ENCODE measurements at regions not wholly inside any gene's neighbourhood (a gene's known extent, or its start where the extent isn't known, plus 50 kb on each side); places are given as distances from the start of the nearest gene placed in this dataset.

GRCh38 chr1:234871710-234872271, 256.8 kb downstream of the TOMM20 start:
- H3K27me3 ChIP-seq (ENCODE audit: insufficient read depth, low read length) = no peaks in the 10 kb centered on the region; the same call in 1 of the 2 replicates
- H2AFZ ChIP-seq (ENCODE audit: low read length) = no peak overlapping the region
- H3K4me1 ChIP-seq (ENCODE audit: insufficient read depth, low read length, severe bottlenecking) = peaks cover 14% of the 10 kb centered on the region

GRCh38 chr1:234871039-234871709, 257.5 kb downstream of the TOMM20 start:
- no peaks in the 10 kb centered on the region for H3K9me2 ChIP-seq (ENCODE audit: low read depth, low read length)
- no peaks in the 10 kb centered on the region for H3K36me3 ChIP-seq (ENCODE audit: insufficient read depth, low read length)
- no peak overlapping the region for H3K4me2 ChIP-seq (ENCODE audit: low read length)
- no peak overlapping the region for H2AFZ ChIP-seq (ENCODE audit: low read length)
- H4K20me1 ChIP-seq (ENCODE audit: insufficient read depth, low read length) = no peaks in the 10 kb centered on the region
- H3F3A ChIP-seq (ENCODE audit: insufficient read depth, low read length) = no peaks in the 10 kb centered on the region
- H3K27ac ChIP-seq (ENCODE audit: low read depth, low read length, poor library complexity, severe bottlenecking) = no peak overlapping the region
- no peaks in the 10 kb centered on the region for H3K79me2 ChIP-seq (ENCODE audit: insufficient read depth, low read length)
- TF ChIP-seq CTCF (IDR thresholded peaks at IDR 0.05; ENCODE audit: low read length) = no peak
- H3K4me3 ChIP-seq (ENCODE audit: low read depth, low read length, poor library complexity, severe bottlenecking) = no peak overlapping the region
- H3K9me3 ChIP-seq (ENCODE audit: low read length) = no peaks in the 10 kb centered on the region
- H3K27me3 ChIP-seq (ENCODE audit: insufficient read depth, low read length) = no peaks in the 10 kb centered on the region; the same call in 1 of the 2 replicates
- peaks cover 8% of the 10 kb centered on the region for H3K4me1 ChIP-seq (ENCODE audit: insufficient read depth, low read length, severe bottlenecking)
- no peak overlapping the region for H3K9ac ChIP-seq (ENCODE audit: low read length)

More at GRCh38 chr1:234871710-234872271, 256.8 kb downstream of the TOMM20 start:
- Histone ChIP-seq H3K36me3 (ENCODE audit: insufficient read depth, low read length) (no peaks in the 10 kb centered on the region), H3K9me3 (ENCODE audit: low read length) (no peaks in the 10 kb centered on the region), H3K9me2 (ENCODE audit: low read depth, low read length) (no peaks in the 10 kb centered on the region), H3K27ac (ENCODE audit: low read depth, low read length, poor library complexity, severe bottlenecking) (no peak overlapping the region), H3K79me2 (ENCODE audit: insufficient read depth, low read length) (no peaks in the 10 kb centered on the region), H3K4me3 (ENCODE audit: low read depth, low read length, poor library complexity, severe bottlenecking) (no peak overlapping the region), H3F3A (ENCODE audit: insufficient read depth, low read length) (no peaks in the 10 kb centered on the region), H4K20me1 (ENCODE audit: insufficient read depth, low read length) (no peaks in the 10 kb centered on the region), H3K9ac (ENCODE audit: low read length) (no peak overlapping the region), H3K4me2 (ENCODE audit: low read length) (no peak overlapping the region)
- TF ChIP-seq CTCF (IDR thresholded peaks at IDR 0.05; ENCODE audit: low read length) (no peak), EZH2 (IDR thresholded peaks at IDR 0.05; ENCODE audit: borderline replicate concordance, low read length) (no peak)

- no peaks in the 10 kb centered on the region for H3K36me3 ChIP-seq (ENCODE audit: insufficient read depth, low read length)
- no peak overlapping the region for H3K4me3 ChIP-seq (ENCODE audit: low read depth, low read length, poor library complexity, severe bottlenecking)
- H4K20me1 ChIP-seq (ENCODE audit: insufficient read depth, low read length) = no peaks in the 10 kb centered on the region
- H3K9me3 ChIP-seq (ENCODE audit: low read length) = no peaks in the 10 kb centered on the region
- no peak overlapping the region for H3K27ac ChIP-seq (ENCODE audit: low read depth, low read length, poor library complexity, severe bottlenecking)
- no peak overlapping the region for H3K4me2 ChIP-seq (ENCODE audit: low read length)
- H3K27me3 ChIP-seq (ENCODE audit: insufficient read depth, low read length) = no peaks in the 10 kb centered on the region; the same call in 1 of the 2 replicates
- H3F3A ChIP-seq (ENCODE audit: insufficient read depth, low read length) = no peaks in the 10 kb centered on the region
- H3K9me2 ChIP-seq (ENCODE audit: low read depth, low read length) = no peaks in the 10 kb centered on the region
- H3K4me1 ChIP-seq (ENCODE audit: insufficient read depth, low read length, severe bottlenecking) = peaks cover 5% of the 10 kb centered on the region
- H3K9ac ChIP-seq (ENCODE audit: low read length) = no peak overlapping the region
- no peaks in the 10 kb centered on the region for H3K79me2 ChIP-seq (ENCODE audit: insufficient read depth, low read length)
- TF ChIP-seq CTCF (IDR thresholded peaks at IDR 0.05; ENCODE audit: low read length) (no peak), EZH2 (IDR thresholded peaks at IDR 0.05; ENCODE audit: borderline replicate concordance, low read length) (no peak)
- no peak overlapping the region for H2AFZ ChIP-seq (ENCODE audit: low read length)
Measured at GRCh38 chr1:234870020-234870981, 258.3 kb downstream of the TOMM20 start.
